GM19463 (cell line): ENCODE measurements at regions not wholly inside any gene's neighbourhood (a gene's known extent, or its start where the extent isn't known, plus 50 kb on each side); places are given as distances from the start of the nearest gene placed in this dataset.
"Not testable (repeated sequence)": the region's sequence is repeated elsewhere in the genome, so short reads cannot be mapped to it uniquely, and the experiment has no call there.

Experiments
- ATAC-seq: cut with Tn5 transposase; IDR thresholded peaks from one replicate; pipeline ENCODE4 v1.9.1; 2021; ENCODE audit warnings: mild to moderate bottlenecking, moderate library complexity; ENCODE audit not compliant: unreplicated experiment

DNA sequence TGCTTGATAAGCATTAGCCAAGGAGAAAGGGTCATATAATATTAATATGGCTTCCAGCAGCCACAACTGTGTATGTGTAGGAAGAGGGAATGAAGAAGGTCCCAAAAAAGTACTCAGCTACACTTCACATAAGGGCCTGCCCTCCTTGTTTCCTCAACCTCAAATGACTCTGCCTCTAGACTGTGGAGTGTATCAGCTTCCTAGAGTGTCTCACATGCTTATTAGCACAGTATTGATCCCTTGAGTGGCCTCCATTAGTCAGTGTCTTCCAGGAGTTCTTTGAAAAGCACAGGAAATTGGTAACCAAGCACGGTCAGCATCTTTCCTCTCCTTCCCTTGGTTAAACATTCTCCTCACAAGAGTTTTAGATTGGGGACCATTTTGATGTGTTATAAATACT, 190.4 kb upstream of the ATP10B start:
- ATAC-seq, result no peak

GRCh38 chr5:161040818-161041217, 188.8 kb upstream of the ATP10B start:
- no peak for ATAC-seq

- no peak for ATAC-seq
Observed at GRCh38 chr5:161036296-161036695, 184.3 kb upstream of the ATP10B start.

GRCh38 chr5:161034451-161034850, 182.4 kb upstream of the ATP10B start:
- no peak for ATAC-seq

DNA sequence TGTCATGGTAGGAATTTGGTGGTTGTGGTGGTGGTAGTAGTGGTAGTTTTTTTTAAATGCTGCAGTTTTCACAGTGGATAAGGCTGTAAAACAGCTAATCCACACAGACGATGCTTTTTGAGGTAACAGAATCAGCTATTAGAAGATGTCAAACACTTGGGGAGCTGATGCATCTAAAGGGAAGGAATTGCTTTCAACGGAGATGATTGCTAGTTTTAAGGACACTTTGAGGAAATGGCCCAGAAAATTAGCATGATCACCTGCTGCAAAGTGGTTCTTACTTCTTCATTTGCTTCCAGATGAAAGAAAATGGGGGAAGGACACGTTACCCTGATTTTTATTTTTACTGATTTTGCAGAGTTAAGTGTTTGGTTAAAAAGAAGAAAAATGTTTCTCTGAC, 178.2 kb upstream of the ATP10B start:
- no peak for ATAC-seq

DNA sequence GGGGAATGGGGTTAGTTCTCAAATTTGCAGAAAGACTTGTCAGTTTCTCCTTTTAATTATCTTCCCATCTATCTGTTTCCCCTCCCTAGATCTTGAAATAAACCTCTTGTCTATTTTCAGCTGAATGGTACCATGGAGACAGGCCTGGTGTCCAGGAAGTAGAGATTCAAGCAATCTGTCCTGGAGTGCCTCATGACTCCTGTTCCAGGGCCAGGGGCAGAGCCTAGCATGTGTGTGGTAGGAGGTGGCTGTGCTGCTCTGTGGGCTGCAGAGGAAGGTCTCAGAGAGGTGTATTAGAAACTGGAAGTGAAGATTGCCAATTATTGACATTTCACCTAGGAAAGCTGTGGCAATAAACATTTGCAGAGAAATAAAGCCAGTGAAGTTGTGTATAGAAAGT, 175.8 kb upstream of the ATP10B start:
- ATAC-seq, result peak; percentile 52

DNA sequence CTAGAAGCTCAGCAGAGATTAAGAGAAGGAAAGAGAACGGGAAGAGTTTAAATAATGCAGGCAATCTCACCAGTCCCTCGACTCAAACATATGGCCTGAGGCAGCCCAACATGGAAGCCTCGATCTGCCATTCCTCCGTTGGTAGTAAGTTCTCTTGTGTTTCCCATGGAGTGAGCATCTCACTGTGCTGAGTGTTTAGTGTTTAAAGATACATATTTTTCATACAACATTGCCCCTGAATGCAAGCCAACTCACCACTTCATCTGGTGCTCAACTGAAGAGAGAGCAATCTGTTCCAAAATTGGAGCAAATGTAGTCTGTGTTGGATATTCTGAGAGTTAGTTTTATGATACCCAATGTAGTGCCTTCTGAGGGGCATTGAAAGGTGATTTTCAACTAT, 171.5 kb upstream of the ATP10B start:
- no peak for ATAC-seq

DNA sequence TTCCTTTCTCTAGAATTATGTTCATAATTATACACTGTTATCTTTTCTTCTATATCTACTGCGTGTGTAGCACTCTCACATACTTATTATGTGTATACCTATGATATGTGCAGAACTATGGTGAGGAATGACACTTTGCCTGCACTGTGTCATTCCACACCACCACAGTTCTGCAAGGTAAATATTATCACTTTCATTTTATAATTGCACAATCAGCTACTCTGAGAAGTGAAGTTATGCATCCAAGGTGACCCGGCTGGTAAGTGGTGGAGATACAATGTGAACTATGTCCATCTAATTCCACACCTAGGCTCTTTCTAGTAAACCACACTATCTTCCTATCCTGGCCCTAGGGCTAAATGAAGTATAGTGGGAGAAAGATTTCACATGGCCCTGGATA, 170.1 kb upstream of the ATP10B start:
- ATAC-seq, result no peak

DNA sequence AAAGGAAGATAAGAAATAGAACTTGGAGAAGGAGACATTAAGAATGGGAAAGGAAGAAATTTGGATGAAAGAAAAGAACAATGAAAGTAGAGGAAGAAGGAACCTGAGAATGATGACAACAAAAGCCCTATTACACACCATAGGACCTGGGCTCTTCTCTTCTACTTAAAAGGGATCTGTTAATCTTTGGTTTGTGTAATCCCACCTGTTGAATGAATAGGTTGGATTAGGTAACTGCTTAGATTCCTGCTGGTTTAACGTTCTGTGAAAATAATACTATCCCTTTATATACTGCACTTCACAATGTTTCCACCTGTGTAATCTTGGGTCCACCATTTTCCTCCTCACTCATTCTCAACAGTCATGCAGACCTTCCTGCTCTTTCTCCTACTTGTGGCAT, 157.8 kb upstream of the ATP10B start:
- no peak for ATAC-seq

- ATAC-seq, result no peak
Observed at GRCh38 chr5:161009194-161009593, 157.2 kb upstream of the ATP10B start.

GRCh38 chr5:161007879-161008278, 155.9 kb upstream of the ATP10B start:
- ATAC-seq, result no peak

GRCh38 chr5:161002571-161003074, 150.6 kb upstream of the ATP10B start:
- no peak for ATAC-seq

GRCh38 chr5:161001604-161002003, 149.6 kb upstream of the ATP10B start:
- peak; percentile 78 for ATAC-seq

DNA sequence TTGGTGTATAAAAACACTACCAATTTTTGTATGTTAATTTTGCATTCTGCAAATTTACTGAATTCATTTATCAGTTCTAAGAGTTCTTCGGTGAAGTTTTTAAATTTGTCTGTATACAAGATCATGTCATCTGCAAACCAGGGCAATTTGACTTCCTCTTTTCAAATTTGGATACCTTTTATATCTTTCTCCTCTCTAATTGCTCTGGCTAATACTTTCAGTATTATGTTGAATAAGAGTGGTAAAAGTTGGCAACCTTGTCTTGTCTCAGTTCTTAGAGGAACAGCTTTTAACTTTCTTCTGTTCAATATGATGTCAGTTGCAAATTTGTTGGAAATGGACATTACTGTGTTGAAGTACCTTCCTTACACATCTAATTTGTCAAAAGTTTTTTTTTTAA, 149.1 kb upstream of the ATP10B start:
- ATAC-seq, result not testable (repeated sequence)

- no peak for ATAC-seq
Observed at GRCh38 chr5:160991205-160991604, 139.2 kb upstream of the ATP10B start.

DNA sequence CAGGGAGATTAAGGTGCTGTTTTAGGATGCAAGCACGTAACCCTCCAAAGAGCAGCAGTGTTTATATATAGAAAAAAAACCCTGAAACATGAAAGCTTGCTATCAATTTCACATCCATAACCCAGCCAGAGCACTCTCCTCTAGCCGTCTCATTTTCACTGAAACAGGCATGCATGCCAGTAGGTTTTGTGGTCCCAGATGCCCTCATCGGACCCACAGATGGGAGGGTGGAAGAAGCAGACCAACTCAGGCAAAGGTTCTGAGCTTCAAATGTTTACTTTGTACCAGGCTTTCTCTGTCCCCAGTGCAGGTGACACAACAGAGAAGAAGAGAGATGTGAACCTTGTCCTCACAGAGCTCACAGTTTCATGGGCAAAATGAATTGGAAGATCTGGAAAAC, 127.4 kb upstream of the ATP10B start:
- peak; percentile 40 for ATAC-seq

DNA sequence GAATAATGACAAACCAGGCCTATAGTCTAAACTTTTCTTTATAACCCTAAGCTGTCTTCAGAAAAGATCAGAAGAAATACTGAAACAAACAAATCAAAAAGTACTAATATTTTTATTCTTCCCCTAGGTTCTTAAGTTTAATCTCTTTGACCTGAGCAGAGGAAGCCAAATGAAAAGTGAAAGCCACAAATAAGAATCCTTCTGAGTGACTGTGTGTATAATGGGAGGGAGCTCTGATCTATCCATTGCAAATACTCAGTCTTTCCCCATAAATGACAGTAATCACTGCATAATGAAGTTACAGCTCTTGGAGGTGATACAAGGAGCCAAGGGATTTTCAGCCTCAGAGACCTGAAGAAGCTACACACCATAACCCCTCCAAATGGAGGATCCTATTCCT, 126.9 kb upstream of the ATP10B start:
- peak; percentile 65 for ATAC-seq

GRCh38 chr5:160976181-160976580, 124.2 kb upstream of the ATP10B start:
- ATAC-seq, result no peak

DNA sequence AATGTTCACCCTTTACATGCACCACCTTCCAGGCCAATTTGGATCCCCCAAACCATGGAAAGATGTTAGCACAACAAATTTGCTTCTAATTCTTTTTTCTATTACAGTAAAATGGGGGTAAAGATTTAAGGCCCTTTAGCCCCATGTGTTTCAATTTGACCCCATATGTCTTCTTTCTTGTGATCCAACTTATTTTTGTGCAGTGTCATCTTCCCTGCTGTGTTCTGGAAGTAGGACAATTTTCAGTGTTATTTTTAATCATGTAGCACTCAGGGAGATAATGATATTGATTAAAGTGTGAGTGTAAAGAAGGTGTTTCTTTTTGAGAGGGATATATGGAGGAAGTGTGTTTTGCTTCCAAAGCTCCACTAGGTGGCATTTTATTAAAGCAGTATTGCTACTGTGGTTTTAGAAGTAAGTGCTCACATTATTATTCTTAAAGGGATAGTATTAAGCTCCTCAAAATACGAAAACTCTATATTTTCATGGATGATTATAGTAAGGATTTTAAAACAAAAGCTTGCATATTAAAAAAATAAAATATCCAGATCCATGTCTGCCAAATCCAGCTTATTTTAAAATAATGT, 118.7 kb upstream of the ATP10B start:
- ATAC-seq, result no peak

DNA sequence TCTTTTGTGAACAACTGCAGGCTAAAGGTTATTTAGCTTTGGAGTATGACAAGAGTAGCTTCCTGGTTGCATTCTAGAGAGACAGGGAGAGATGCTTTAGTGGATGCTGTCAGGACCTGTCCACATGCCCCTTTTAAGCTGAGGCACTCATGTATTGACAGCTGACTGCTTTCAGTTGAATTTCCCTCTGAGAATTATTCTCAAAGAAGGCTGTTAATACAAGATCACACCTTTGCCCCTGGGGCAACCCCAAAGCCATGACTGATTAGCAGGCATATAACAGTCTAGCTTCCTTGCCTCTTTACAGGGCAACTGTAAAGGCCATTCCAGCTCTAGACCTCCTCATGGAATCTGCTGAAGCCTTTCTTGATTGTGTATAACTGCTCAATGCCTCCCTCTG, 117.6 kb upstream of the ATP10B start:
- no peak for ATAC-seq

DNA sequence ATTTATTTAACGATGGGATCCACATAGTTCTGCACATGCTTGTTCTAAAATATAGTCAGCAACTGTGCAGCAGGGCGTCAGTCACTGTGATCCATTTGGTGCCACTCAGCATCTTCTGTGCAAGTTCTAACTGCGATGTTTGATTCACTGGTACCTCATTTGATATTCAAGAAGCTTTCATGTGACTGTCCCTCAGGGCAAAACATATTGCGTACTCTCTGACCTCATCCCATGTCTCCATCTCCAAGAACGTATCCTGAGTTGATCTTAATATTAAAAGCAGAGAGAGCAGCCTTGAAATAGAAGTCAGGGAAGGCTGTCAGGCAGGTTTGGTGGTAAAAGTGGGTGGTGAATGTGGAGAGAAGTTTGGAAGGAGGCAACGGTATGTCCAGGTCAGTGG, 116.5 kb upstream of the ATP10B start:
- ATAC-seq, result no peak

GRCh38 chr5:160966921-160967320, 114.9 kb upstream of the ATP10B start:
- ATAC-seq, result no peak

DNA sequence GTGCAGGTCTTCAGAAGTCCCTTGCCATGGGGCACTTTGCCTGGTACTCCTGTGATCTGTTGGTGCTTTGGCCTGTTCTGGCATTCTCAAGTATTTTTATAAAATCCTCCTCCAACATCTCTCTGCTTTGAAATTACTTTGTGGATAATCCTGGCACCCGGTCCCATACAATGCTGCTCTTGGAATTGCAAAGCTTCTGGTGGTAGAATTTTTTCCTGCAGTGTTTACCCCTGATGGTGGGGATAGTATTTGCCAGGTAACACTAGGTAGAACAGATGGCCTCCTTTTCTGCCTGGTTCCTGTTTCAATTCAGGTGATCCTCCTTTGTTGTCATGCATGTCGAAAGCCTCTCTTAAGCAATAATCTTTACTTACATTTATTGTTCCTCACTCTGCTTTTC, 109.8 kb upstream of the ATP10B start:
- ATAC-seq, result no peak
